ENCODE measurements at regions not wholly inside any gene's neighbourhood (a gene's known extent, or its start where the extent isn't known, plus 50 kb on each side); places are given as distances from the start of the nearest gene placed in this dataset.

DNA sequence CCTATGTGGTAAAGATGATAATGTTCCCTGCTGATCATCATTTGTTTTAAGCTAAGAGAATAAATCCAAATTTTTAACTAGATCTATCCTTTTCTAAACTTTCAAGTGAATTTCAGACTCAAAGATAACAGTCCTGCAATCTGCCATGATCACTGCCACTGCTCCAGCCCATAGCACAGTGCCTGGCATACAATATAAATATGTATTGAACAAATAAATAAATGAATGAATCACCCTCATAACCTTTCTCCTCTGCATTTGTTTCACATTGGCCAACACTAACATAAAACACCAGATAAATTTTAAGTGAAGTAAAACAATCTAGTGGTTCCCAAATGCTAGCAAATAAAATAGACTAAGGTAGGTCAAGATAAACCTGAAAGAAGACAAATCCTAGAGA, 439.0 kb downstream of the GPM6A start:
- no peak for DNase-seq
- no peaks in the 10 kb centered on the region for H3K9me3 ChIP-seq (replicated peaks in 1 of 3)
- H3K4me1 ChIP-seq (replicated peaks in 1 of 2) = no peaks in the 10 kb centered on the region
- no peaks in the 10 kb centered on the region for H3K27me3 ChIP-seq
- H3K36me3 ChIP-seq (replicated peaks in 1 of 2) = no peaks in the 10 kb centered on the region
- no peak overlapping the region for H3K4me3 ChIP-seq
- no peak overlapping the region for H3K27ac ChIP-seq
- intact Hi-C loops (cut with DNase I) = no loop called here
- no peak for TF ChIP-seq POLR2A (IDR thresholded peaks at IDR 0.05)
- TF ChIP-seq, protein P1, sequence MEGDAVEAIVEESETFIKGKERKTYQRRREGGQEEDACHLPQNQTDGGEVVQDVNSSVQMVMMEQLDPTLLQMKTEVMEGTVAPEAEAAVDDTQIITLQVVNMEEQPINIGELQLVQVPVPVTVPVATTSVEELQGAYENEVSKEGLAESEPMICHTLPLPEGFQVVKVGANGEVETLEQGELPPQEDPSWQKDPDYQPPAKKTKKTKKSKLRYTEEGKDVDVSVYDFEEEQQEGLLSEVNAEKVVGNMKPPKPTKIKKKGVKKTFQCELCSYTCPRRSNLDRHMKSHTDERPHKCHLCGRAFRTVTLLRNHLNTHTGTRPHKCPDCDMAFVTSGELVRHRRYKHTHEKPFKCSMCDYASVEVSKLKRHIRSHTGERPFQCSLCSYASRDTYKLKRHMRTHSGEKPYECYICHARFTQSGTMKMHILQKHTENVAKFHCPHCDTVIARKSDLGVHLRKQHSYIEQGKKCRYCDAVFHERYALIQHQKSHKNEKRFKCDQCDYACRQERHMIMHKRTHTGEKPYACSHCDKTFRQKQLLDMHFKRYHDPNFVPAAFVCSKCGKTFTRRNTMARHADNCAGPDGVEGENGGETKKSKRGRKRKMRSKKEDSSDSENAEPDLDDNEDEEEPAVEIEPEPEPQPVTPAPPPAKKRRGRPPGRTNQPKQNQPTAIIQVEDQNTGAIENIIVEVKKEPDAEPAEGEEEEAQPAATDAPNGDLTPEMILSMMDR (IDR thresholded peaks at IDR 0.05) = no peak

DNA sequence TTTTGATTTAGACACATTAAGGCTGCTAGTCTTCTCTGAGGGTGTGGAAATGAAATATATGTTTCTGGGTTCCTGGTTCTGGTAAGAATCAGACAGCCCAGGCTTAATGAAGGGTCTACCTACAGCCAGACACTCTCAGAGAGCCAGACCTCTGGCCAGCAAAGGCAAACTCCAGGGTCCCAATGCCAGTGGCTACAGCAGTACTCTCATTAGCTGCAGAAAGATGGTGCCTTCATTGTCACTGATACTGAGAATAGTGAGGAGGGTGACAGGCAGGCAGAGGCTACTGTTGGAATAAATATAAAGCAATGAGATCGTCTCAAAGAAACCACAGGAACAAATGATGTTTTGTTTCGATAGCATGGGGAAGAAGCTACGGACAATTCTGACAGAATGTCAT, 437.6 kb downstream of the GPM6A start:
- WGBS, 4 donors = 69 to 81% (median 74%) methylated on average over 3 of the region's 3 CpGs
- Histone ChIP-seq H3K4me3 (no peak overlapping the region), H3K9me3 (replicated peaks in 1 of 3) (no peaks in the 10 kb centered on the region), H3K27me3 (no peaks in the 10 kb centered on the region), H3K27ac (no peak overlapping the region), H3K36me3 (replicated peaks in 1 of 2) (no peaks in the 10 kb centered on the region), H3K4me1 (replicated peaks in 1 of 2) (no peaks in the 10 kb centered on the region)
- no peak for DNase-seq
- intact Hi-C loops (cut with DNase I) = no loop called here
- no peak for TF ChIP-seq POLR2A (IDR thresholded peaks at IDR 0.05)
- TF ChIP-seq, protein P1 (IDR thresholded peaks at IDR 0.05) = no peak

DNA sequence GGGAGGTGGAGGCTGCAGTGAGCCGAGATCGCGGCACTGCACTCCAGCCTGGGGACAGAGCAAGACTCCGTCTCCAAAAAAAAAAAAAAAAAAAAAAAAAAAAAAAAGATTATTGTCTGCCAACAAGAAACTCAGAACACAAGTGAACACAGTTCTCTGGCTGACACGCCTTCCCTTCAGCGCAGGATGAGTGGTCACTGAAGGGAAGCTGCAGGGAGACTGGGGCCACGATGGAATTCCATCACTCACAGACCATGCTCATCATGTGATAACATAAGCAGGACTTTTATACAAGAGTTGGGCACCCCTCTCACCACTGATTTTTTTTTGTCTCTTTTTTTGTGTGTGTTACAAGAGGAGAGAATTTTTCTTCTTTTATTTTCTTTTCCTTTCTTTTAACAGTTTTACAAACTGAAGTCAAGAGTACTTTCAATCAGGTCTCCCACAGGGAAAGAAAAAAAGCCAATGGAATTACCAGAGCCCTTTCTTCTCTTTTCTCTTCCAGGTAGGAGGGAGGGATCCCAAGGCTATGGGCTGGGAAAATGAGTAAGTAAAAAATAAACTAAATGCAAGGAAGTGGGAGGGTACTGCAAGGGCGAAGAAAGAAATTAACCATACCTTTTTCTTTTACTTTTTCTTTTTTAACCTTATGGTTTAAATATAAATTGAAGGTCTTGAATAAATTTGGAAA, 435.6 kb downstream of the GPM6A start:
- TF ChIP-seq POLR2A (IDR thresholded peaks at IDR 0.05) = no peak
- TF ChIP-seq, protein P1 (IDR thresholded peaks at IDR 0.05) = no peak
- intact Hi-C loops (cut with DNase I) = no loop called here
- no peaks in the 10 kb centered on the region for H3K4me1 ChIP-seq (replicated peaks in 1 of 2)
- no peaks in the 10 kb centered on the region for H3K36me3 ChIP-seq (replicated peaks in 1 of 2)
- 75 to 84% (median 81%) methylated on average over 8 of the region's 8 CpGs for WGBS, 4 donors
- DNase-seq = no peak
- H3K9me3 ChIP-seq (replicated peaks in 1 of 3) = no peaks in the 10 kb centered on the region
- no peak overlapping the region for H3K27ac ChIP-seq
- no peak overlapping the region for H3K4me3 ChIP-seq
- H3K27me3 ChIP-seq = no peaks in the 10 kb centered on the region

DNA sequence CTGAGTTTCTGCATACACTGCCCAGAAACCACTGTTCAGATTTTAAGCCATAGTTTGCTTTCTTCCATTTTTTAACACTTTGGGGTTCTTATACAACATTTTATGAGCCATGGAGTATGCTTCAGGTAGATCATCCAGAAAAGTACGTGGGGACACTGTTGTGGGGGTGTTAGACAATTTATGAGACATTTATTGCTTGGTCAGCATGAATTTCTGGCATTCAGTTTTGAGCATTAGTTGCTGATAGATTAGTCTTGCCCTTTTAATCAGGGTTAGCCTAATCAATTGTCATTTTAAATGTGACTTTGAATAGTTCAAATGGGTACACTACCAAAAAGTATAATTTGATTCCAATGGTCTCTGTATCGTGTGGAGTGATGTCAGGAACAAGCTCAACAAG, 434.9 kb downstream of the GPM6A start:
- WGBS, 4 donors = 60 to 73% (median 69%) methylated on average over 2 of the region's 2 CpGs
- Histone ChIP-seq H3K27me3 (no peaks in the 10 kb centered on the region), H3K9me3 (replicated peaks in 1 of 3) (no peaks in the 10 kb centered on the region), H3K27ac (no peak overlapping the region), H3K36me3 (replicated peaks in 1 of 2) (no peaks in the 10 kb centered on the region), H3K4me1 (replicated peaks in 1 of 2) (no peaks in the 10 kb centered on the region), H3K4me3 (no peak overlapping the region)
- TF ChIP-seq, protein P1 (IDR thresholded peaks at IDR 0.05) = no peak
- TF ChIP-seq POLR2A (IDR thresholded peaks at IDR 0.05) = no peak
- DNase-seq = no peak
- intact Hi-C loops (cut with DNase I) = no loop called here

All from adrenal gland (tissue), 9 donors.